Loucy (cell line): ENCODE measurements at regions not wholly inside any gene's neighbourhood (a gene's known extent, or its start where the extent isn't known, plus 50 kb on each side); places are given as distances from the start of the nearest gene placed in this dataset.

Experiments
- EZH2phosphoT487 ChIP-seq: fragments of 200-600 bp; IDR thresholded peaks from 2 replicates; pipeline ENCODE4 v1.6.1; 2018; ENCODE audit warnings: antibody characterized with exemption, mild to moderate bottlenecking, moderate library complexity, borderline replicate concordance
- TF ChIP-seq, protein P1 (sequence below): fragments of 200-600 bp; sonication (generic); conservative IDR thresholded peaks from 2 replicates; pipeline ENCODE4 v1.5.1; 2014; ENCODE audit warnings: mild to moderate bottlenecking, antibody characterized with exemption, low read length

DNA sequence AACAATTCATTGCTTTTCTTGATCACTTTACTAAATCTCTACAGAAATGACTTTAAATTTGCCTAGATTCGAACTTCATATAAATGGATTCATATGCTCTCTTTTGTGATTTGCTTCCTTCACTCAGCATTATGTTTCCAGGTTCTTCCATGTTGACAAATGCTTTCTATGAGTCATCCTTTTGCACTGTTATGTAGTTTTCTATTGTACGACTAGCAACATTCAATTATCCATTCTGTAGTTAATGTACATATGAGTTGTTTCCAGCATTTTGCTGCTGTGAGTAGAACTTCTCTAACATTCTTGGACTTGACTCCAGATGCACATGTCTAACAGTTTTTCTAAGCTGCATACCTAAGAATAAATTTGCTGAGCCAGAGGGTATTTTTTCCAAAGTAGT, 66.5 kb upstream of the NEUROD1 start:
- TF ChIP-seq, protein P1, sequence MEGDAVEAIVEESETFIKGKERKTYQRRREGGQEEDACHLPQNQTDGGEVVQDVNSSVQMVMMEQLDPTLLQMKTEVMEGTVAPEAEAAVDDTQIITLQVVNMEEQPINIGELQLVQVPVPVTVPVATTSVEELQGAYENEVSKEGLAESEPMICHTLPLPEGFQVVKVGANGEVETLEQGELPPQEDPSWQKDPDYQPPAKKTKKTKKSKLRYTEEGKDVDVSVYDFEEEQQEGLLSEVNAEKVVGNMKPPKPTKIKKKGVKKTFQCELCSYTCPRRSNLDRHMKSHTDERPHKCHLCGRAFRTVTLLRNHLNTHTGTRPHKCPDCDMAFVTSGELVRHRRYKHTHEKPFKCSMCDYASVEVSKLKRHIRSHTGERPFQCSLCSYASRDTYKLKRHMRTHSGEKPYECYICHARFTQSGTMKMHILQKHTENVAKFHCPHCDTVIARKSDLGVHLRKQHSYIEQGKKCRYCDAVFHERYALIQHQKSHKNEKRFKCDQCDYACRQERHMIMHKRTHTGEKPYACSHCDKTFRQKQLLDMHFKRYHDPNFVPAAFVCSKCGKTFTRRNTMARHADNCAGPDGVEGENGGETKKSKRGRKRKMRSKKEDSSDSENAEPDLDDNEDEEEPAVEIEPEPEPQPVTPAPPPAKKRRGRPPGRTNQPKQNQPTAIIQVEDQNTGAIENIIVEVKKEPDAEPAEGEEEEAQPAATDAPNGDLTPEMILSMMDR = no peak
- no peak for TF ChIP-seq EZH2phosphoT487
